ENCODE measurements at regions not wholly inside any gene's neighbourhood (a gene's known extent, or its start where the extent isn't known, plus 50 kb on each side); places are given as distances from the start of the nearest gene placed in this dataset.

GRCh38 chr4:19038231-19038630 is 1016.7 kb upstream of the LCORL start:
- H3K4me2 ChIP-seq (ENCODE audit: insufficient read depth, low read length) = no peak overlapping the region
- H2AFZ ChIP-seq (ENCODE audit: low read depth, low read length) = no peak overlapping the region
- H3K36me3 ChIP-seq (ENCODE audit: control insufficient read depth in 2 of 2, extremely low read depth in 1 of 2, insufficient read depth in 2 of 2, low read length in 2 of 2) = no peaks in the 10 kb centered on the region
- no peaks in the 10 kb centered on the region for H3K79me2 ChIP-seq (ENCODE audit: control insufficient read depth, insufficient read depth, low read length)
- no TSS peak for BruUV-seq (replicated peaks)
- no peaks in the 10 kb centered on the region for H3K9me3 ChIP-seq (replicated peaks; ENCODE audit: control insufficient read depth, insufficient read depth, low read length)
- no peak overlapping the region for H3K4me3 ChIP-seq (replicated peaks in 1 of 3; ENCODE audit: insufficient read depth in 1 of 3, low read depth in 1 of 3, low read length in 3 of 3)
- TF ChIP-seq MYC (IDR thresholded peaks at IDR 0.05; ENCODE audit: low read depth, low read length) (no peak), FOS (IDR thresholded peaks at IDR 0.05; ENCODE audit: borderline replicate concordance, insufficient read depth, low read length) (no peak), POLR2AphosphoS5 (IDR thresholded peaks at IDR 0.05; ENCODE audit: insufficient read depth, low read depth, low read length) (no peak), GATA2 (IDR thresholded peaks at IDR 0.05; ENCODE audit: insufficient read depth, insufficient read length, low read depth, low read length) (no peak), POLR2A (IDR thresholded peaks at IDR 0.05; ENCODE audit: low read depth, low read length) (no peak), JUN (IDR thresholded peaks at IDR 0.05; ENCODE audit: borderline replicate concordance, insufficient read depth, insufficient read length, low read depth) (no peak), EZH2 (IDR thresholded peaks at IDR 0.05; ENCODE audit: borderline replicate concordance, low read depth, low read length, severe bottlenecking) (no peak)
- TF ChIP-seq, protein P1, sequence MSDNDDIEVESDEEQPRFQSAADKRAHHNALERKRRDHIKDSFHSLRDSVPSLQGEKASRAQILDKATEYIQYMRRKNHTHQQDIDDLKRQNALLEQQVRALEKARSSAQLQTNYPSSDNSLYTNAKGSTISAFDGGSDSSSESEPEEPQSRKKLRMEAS (IDR thresholded peaks at IDR 0.05; ENCODE audit: insufficient read depth, insufficient read length) = no peak
- TF ChIP-seq, protein P2, sequence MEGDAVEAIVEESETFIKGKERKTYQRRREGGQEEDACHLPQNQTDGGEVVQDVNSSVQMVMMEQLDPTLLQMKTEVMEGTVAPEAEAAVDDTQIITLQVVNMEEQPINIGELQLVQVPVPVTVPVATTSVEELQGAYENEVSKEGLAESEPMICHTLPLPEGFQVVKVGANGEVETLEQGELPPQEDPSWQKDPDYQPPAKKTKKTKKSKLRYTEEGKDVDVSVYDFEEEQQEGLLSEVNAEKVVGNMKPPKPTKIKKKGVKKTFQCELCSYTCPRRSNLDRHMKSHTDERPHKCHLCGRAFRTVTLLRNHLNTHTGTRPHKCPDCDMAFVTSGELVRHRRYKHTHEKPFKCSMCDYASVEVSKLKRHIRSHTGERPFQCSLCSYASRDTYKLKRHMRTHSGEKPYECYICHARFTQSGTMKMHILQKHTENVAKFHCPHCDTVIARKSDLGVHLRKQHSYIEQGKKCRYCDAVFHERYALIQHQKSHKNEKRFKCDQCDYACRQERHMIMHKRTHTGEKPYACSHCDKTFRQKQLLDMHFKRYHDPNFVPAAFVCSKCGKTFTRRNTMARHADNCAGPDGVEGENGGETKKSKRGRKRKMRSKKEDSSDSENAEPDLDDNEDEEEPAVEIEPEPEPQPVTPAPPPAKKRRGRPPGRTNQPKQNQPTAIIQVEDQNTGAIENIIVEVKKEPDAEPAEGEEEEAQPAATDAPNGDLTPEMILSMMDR (IDR thresholded peaks at IDR 0.05; ENCODE audit: extremely low read depth in 1 of 2, insufficient read depth in 1 of 2, low read depth in 1 of 2, low read length in 2 of 2) = no peak
- H3K27me3 ChIP-seq (ENCODE audit: control insufficient read depth in 2 of 2, insufficient read depth in 2 of 2, low read length in 2 of 2) = no peaks in the 10 kb centered on the region
- ChIA-PET CTCF (no interaction called here), POLR2A (no interaction called here)
- H3K27ac ChIP-seq (ENCODE audit: insufficient read depth, low read depth, low read length) = no peak overlapping the region
- dilution Hi-C loops (cut with MboI; ENCODE audit: extremely low pct_ligation_motif_present, low sequenced_read_pairs) = no loop called here
- no peaks in the 10 kb centered on the region for H4K20me1 ChIP-seq (replicated peaks; ENCODE audit: control insufficient read depth, extremely low read depth, insufficient read depth, low read length)
- FAIRE-seq = no peak
- H3K9ac ChIP-seq (replicated peaks; ENCODE audit: extremely low read depth, insufficient read depth, low read length) = no peak overlapping the region
- H3K4me1 ChIP-seq (ENCODE audit: control insufficient read depth, extremely low read depth, insufficient read depth, low read length) = no peaks in the 10 kb centered on the region
- intact Hi-C loops (cut with micrococcal nuclease) = no loop called here
- no peak for DNase-seq (ENCODE audit: low read depth, low spot score)
- no peaks in the 10 kb centered on the region for H3K9me1 ChIP-seq (replicated peaks; ENCODE audit: control insufficient read depth, extremely low read depth, insufficient read depth, low read length)

All from endothelial cell of umbilical vein (primary cell).